ENCODE measurements at regions not wholly inside any gene's neighbourhood (a gene's known extent, or its start where the extent isn't known, plus 50 kb on each side); places are given as distances from the start of the nearest gene placed in this dataset.

DNA sequence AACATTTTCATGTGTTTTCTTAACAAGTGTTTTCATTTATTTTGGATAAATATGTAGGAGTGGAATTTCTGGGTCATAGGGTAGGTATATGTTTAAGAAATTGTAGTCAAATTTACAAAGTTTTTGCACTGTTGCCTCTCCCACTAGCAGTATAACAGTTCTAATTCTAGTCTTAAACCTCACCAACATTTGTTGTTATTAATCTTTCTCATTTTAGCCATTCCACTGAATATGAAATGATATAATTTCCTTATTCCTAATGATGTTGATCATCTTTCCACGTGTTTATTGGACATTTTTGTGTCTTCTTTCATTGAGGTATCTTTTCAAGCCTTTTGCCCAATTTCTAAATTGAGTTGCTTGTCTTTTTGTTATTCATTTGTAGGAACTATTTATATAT lies 62.0 kb downstream of the C11orf91 start:
- TF ChIP-seq, protein P1, sequence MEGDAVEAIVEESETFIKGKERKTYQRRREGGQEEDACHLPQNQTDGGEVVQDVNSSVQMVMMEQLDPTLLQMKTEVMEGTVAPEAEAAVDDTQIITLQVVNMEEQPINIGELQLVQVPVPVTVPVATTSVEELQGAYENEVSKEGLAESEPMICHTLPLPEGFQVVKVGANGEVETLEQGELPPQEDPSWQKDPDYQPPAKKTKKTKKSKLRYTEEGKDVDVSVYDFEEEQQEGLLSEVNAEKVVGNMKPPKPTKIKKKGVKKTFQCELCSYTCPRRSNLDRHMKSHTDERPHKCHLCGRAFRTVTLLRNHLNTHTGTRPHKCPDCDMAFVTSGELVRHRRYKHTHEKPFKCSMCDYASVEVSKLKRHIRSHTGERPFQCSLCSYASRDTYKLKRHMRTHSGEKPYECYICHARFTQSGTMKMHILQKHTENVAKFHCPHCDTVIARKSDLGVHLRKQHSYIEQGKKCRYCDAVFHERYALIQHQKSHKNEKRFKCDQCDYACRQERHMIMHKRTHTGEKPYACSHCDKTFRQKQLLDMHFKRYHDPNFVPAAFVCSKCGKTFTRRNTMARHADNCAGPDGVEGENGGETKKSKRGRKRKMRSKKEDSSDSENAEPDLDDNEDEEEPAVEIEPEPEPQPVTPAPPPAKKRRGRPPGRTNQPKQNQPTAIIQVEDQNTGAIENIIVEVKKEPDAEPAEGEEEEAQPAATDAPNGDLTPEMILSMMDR (IDR thresholded peaks at IDR 0.05): no peak
- no peak for TF ChIP-seq POLR2A (IDR thresholded peaks at IDR 0.05)
